ENCODE measurements at regions not wholly inside any gene's neighbourhood (a gene's known extent, or its start where the extent isn't known, plus 50 kb on each side); places are given as distances from the start of the nearest gene placed in this dataset.
A peak's percentile ranks its signal among the peaks of the same experiment; 100 is the strongest.

DNA sequence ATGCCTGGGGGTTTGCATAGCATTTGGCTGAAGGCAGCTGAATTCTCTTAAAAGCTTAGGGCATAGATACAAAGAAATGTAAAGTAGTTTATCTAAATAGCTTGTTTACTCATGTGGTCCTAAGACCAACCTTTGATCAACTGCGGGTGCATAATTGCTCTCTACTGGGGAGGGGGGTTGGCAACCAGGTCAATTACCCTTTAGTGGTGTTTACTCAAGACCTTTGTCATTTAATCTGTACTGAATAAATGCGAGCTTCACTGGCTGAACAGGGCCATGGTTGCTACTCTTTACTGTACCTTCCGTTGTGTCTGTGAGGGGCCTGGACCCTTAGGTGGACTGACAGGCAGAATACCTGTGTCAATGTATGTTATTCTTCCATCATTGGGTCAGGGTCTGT, 102.7 kb upstream of the FAM9C start:
- DNase-seq = no peak

DNA sequence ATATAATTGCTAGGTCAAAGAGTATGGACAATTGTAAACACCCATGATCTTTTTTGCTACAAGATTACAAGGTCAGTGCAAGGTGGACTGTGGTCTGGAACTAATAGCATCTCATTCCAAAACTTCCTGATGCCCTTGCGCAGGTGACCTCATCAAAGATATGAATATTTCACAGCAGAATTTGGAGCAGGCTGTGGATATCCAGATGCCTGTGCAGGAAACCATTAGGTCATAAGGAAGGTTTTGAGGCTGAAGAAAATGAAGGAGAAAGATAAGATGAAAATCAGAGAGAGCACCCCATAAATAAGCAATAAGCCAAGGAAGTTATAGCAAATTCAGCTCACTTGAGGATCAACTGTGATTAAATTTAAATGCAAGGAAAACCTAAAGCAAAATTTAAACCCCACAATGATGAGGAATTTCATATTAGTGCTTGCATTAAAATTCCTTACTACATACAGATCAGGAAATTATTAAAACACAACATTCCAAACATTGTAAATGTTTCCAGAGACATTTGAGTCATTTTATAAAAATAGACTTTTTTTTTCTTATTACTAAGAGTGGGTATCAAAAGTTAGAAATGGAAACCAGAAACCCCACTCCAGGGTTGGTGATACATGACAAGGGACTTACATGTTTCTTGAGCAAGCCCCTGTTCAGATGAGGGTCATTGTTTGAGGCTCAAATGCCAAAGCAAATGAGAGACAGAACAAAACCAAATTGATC, 100.7 kb upstream of the FAM9C start:
- no peak for DNase-seq

DNA sequence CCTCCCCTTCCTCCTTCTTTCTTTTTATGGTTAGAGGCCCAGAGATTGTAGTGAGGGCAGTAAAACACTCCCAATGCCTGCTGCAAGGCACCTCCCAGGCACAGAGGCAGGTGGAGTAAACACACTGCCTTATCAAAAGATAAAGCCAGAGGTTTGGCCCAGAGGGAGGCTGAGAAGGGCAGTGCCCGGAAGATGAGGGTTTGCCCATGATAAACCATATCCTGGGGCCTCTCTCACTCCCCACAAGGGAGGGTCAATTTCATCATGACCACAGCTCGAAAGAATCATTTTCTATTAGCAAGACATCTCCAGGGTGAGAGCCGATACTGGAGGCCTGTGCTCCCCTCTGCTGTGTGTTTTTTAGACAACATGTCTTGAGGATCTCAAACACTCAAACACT, 98.5 kb upstream of the FAM9C start:
- no peak for DNase-seq

DNA sequence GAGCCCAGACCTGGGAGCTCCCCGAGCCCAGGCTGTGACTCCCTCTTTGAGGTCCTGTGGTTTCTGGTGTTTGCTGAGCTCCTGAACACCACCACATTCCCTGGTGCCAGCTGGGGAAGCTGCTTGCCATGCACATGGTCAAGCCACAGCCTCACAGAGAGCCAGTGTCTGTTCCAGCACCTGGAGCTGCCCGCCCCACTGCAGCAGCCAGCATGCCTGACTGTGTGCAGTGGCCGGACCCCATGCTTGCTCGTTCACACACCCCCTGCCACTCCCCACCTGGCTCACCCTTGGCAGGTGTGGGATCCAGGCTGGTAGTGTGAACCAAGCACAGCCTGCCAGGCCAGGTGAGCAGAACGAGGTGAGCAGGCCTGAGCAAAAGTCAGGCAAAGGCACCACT, 95.6 kb upstream of the FAM9C start:
- DNase-seq = no peak

- DNase-seq = no peak
Measured at GRCh38 chrX:13131396-13132137, 87.1 kb upstream of the FAM9C start.

DNA sequence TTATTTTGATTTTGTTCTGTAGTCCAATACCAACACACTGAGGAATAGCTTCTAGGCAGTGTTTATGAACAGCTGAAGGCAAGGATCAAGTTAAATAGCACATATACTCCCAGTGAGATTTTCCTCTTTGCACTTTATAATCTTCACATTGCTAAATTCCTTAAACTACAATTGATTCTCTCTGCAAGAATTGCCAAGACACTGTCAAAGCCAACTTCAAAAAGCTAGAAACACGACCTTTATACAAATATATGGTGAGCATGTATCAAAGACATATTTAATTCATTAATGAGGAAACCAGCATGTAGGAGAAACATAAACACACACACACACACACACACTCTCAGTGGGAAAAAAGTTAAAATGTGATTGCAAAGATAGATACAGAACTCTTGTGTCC, 86.4 kb upstream of the FAM9C start:
- DNase-seq = peak; percentile 43

DNA sequence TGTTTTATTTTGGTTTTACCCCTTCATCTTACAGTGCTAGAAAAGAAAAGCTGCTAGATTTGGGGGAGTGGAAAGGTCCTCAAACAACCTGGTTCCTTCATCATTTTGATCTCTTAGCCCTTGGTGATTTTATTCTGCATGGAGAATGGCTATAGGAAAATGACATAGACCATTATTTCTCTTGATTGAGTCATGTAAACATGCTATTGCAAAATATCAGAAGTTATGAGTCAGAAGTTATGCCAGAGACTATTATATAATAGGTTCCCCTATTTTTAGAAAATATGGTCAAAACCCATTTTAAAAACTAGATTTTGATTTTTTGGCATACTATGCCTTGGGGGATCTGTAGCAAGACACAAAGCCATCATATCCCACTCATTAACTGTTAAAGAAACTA, 83.7 kb upstream of the FAM9C start:
- no peak for DNase-seq

DNA sequence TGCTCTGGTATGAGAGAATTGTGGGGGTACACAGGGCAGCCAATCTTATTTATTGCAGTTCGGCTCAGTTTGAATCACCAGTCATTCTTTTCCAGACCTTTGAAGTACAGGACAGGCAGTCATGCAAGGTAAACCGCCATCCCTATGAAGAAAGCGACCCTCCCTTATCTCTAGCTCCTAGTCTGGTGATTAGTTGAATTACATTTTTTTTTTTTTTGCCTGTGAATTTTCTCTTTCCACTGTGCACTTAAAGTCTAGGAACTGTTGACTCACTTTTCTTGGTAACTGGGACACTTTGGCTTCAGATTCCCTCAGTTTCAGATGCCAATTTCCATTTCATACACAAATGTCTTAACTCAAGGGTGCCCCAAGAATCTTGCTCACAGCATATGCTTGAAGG, 82.4 kb upstream of the FAM9C start:
- no peak for DNase-seq

DNA sequence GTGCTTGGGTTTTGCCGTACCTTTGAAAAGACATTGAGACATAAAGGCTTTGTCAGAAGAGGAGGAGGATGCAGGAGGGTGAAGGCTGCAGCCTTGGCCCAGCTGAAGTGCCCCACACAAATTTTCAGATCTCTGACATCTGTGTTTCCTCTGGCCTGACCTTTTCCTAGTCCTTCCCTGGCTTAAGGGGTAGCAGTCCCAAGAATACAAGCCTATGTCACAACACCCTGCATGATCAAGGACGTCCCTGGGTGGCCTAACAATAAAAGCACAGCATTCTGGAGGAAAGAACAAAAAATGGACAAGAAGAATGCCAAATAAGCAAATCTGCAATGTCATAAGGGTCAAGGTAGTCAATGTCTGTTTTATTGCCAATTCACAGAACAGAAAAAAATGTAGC, 80.8 kb upstream of the FAM9C start:
- no peak for DNase-seq

DNA sequence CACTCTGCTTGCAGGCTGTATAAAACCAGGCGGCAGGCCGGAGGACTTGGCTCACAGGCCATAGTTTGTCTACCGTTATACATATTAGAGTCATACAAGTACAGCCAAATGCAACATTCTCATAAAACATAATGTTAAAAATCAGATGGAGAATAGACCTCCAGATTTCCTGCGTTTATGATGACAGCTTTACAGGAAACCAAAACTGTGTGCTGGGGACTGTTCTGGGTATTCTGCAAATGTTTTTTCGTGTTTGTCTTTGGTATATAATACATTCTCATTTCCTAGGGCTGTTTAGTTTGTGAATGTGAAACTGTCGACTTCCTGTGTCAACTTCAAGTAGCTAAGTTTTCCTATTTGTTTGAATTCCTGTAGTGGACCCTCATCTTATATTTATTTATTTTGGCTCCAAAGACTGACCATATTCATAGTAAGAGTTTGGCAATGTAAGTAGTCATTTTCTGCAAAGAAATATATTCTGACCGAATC, 79.5 kb upstream of the FAM9C start:
- DNase-seq = peak; percentile 49

DNA sequence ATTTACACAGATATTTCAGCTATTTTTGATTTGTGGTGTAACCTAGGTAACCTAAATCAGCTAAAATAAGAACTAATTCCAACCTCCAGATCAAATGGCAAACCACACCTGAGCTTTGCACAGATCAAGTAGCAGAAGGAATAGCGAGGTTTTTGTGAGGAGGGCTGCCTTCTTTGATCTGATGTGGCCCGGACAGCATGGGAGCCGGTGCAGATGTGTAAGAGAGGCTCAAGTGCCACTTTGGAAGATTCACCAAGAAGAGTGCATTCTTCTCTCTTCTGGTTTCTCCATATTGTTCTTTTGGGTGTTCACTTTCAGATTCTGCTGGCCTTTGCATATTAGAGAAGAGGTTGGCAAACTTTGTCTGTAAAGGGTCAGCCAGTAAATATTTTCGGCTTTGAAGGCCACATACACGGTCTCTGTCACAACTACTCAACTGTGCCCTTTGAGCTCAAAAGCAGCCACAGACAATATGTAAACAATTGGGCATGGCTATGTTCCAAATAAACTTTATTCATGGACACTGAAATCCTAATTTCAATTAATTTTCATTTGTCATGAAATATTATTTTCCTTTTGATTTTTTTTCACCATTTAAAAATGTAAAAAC, 78.9 kb upstream of the FAM9C start:
- no peak for DNase-seq

DNA sequence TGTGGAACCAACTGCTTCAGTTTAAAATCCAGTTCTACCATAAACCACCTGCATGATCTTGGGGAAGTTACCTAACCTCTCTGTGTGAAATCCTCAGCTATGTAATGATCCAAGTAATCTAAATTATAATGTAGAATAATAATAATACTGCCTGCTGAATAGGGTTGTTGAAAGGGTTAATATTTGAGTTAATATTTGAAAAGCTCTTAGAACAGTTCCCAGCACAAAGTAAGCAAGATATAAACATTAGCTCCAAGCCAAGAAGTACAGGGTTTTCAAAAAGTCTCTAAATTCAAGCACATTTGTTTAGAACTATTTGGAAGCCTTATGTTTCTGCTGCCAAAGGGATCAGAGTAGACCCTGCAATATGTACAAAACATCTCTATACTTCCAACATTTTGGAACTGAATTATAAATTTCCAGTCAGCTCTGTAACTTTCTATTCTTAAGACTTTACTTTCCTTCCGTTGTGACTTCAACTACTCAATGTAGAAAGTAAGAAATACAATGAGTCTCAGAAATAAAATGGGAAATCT, 76.7 kb upstream of the FAM9C start:
- peak; percentile 54 for DNase-seq

- DNase-seq = no peak
Measured at GRCh38 chrX:13120017-13120416, 75.6 kb upstream of the FAM9C start.

DNA sequence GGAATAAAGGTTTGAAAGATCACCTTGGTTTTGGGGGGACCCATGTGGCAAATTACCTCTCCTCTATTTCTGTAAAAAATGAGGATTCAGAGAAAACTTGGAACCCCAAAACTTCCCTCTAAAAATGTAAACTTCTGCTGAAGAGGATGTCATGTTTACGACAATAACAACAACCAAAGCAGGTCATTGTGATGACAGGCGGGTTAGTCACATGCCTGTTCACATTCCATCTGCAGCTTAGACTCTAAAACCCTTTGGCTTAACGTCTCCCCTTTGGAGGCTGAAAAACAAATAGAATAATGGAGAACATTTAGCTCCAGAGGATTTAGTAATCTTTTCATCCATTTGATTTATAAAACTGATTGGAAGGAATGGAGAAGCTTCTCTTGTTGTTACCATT, 75.0 kb upstream of the FAM9C start:
- DNase-seq = no peak

DNA sequence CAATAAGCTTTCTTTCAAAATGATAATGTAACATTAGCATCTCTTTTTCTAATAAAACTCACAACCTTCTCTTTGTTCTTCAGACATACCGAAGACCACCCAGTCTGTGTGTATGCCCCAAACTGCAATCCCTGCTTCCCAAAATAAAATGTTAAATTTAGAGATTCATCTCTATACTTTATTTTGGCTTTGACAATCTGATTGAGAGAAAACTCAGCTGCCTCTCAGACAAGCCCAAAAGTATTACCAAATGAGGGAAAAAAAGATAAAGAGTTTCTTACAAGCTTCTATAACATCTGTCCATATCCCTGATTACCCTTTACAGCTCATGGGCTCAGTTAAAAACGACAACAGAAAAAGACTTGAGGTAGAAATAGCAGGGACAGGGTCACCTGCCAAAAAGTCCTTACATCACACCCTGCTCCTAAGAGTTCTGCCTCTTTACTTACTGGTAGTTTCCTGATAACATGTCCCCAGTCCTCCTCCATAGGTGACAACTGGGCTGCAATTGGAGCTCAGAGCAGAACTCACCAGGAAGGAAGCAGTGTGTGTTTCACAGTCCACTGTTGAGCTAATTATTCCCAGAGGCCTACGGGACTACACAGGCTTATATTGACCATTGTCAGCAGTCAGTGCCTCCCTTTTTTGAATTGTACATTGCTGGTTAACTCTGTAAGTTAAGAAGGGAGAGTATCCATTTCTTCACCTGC, 70.9 kb upstream of the FAM9C start:
- DNase-seq = no peak

DNA sequence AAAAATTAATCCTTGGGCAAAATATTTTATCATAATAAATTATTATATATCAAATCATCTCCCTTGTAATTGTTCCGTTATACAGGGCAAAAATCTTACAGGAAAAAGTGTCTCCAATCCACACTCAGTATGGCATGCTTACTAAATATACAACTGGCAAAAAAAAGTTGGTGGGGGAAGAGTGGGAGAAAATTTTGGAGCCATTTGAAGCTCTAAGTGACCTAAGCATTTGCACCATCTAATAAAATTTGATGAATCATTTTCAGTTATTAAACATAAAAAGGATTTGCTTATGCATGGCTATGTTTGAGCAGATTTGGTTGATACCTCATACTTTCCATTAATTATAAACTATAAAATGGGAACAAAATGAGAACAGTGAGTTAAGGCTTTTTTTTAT, 68.1 kb upstream of the FAM9C start:
- no peak for DNase-seq

DNA sequence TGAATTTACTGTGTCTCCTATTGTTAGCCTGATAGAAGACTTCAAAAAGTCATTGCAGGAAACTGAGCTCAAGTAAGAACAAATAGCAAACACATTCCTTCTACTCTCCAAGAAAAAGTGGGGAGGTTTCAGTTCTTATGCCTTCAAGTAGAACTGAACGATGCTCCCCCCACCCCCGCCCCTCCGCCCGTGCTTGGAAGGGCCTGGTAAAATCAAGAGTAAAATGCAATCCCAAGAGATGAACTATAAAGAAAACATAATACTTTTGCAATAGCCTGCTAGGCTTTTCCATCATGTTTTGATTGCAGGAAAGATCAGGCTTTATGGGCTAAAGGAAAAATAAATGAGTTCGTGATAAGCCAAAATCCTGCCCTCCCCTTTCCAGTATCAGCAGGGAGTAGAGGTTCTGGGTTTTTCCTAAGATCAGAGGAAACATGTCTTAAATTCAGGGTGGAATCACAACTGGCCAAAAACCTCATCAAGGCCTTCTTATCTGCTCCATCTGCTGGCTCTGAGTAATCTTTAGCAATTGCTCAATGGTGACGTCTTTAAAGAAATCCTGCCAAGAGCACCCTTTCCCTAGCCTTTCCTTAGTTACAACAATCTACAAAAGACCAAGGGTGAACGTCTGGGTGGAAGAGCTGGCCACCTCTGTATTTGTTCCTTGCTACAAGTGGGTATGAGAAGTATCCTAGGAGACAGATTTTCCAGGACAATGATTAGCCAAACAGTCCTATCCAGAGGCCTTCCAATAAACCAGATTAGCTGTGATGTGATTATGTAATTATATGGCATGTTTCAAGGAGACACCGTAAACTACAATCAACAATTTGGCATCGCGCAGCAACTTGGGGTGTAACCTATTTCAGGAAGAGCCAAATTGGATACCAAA, 66.3 kb upstream of the FAM9C start:
- DNase-seq = peak; percentile 31

DNA sequence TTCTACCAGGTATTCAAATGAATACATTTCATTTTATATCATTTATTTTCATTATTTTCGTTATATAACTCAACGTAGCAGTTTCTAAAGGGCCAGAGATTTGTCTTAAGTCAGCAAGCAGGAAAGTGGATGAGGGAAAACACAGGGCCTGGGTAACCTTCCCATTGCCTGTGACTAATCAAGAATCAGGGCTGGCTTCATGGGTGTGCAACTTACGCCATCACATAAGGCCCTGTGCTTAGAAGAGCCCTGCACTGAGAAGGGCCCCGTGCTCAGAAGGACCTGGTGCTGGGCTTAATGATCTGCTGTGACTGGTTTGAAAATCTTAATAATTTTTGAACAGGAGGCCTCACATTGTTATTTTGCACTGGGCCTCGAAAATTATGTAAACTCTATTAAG, 65.4 kb upstream of the FAM9C start:
- no peak for DNase-seq

DNA sequence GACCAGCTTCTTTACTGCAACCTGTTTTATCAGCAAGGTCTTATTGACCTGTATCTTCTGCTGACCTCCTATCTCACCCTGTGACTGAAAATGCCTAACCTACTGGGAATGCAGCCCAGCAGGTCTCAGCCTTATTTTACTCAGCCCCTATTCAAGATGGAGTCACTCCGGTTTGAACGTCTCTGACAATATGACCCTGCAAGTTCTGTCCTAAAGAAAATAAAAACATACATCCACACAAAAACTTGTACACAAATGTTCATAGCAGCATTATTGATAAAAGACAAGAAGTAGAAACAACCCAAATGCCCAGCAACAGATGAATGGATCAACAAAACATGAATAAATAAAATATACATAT, 59.5 kb upstream of the FAM9C start:
- DNase-seq = no peak

DNA sequence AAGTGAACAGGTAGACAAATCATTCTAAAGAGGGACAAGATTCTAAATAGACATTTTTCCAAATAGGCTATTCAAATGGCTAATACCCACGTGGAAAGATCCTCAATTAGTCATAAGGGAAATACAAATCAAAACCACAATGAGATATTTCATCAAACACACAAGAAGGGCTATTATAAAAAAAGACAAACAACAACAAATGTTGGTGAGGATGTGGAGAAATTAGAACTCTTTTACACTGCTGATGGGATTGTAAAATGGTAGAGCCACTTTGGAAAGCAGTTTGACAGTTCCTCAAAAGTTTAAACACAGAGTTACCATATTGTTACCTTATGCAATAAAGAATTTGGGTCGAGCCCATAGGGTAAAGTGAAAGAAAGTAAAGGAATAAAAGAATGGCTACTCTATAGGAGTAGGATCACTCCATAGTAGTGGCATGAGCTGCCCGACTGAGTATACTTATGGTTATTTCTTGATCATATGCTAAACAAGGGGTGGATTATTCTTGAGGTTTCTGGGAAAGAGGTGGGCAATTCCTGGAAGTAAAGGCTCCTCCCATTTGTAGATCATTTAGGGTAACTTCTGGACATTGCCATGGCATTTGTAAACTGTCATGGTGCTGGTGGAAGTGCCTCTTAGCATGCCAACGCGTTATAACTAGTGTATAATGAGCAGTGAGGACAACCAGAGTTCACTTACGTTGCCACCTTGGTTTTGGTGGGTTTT, 58.9 kb upstream of the FAM9C start:
- no peak for DNase-seq

DNA sequence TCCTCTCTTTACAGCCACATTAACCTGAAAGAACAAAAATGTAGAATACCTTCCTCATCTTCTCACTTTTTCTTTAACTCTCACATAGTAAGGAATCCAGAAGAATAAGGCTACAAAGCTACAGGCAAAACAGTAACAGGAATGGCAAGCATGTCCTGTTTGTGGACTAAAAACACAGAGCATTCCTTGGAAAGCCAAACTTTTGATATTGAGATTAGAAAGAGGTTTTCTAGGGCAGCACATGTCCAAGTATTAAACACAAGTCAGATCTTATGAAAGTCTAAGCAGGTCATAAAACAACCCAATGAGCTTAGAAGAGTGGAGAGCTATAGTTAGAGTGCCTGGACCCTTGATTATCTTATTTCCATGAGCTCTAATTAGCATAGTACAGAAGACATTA, 58.2 kb upstream of the FAM9C start:
- no peak for DNase-seq
